Activated CD4-positive, alpha-beta T cell treated with anti-CD3 and anti-CD28 coated beads, Interleukin-10, Interleukin-2, amounts not matched to agents 100 ng/mL and 50 ng/mL, durations not matched to agents 16 hours and 8 hours (primary cell): ENCODE measurements at regions not wholly inside any gene's neighbourhood (a gene's known extent, or its start where the extent isn't known, plus 50 kb on each side); places are given as distances from the start of the nearest gene placed in this dataset.
A peak's percentile ranks its signal among the peaks of the same experiment; 100 is the strongest.

Source experiments
- DNase-seq: peaks from one replicate; pipeline ENCODE4 v3.0.0-alpha.2; 2020

DNA sequence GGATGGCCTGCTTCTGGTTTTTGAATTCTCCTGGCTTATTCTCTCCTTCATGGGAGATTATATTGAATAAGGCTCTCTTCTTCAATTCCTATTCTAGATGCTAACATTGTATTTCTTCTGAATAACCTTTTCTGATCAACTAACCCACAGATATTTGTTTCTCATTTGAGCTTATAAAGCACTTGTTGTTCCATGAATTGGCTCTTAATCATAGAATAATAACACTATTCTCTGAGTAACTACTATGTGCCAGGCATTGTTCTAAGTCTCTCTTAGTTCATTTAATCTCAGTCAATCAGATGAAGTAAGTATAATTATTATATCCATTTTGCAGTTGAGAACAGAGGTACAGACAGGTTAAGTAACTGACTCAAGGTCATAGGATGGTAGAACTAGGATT, 136.3 kb upstream of the MLIP start:
- no peak for DNase-seq

GRCh38 chr6:53975941-53976615, 135.2 kb upstream of the MLIP start:
- no peak for DNase-seq

GRCh38 chr6:53977551-53977950, 133.7 kb upstream of the MLIP start:
- DNase-seq: no peak

DNA sequence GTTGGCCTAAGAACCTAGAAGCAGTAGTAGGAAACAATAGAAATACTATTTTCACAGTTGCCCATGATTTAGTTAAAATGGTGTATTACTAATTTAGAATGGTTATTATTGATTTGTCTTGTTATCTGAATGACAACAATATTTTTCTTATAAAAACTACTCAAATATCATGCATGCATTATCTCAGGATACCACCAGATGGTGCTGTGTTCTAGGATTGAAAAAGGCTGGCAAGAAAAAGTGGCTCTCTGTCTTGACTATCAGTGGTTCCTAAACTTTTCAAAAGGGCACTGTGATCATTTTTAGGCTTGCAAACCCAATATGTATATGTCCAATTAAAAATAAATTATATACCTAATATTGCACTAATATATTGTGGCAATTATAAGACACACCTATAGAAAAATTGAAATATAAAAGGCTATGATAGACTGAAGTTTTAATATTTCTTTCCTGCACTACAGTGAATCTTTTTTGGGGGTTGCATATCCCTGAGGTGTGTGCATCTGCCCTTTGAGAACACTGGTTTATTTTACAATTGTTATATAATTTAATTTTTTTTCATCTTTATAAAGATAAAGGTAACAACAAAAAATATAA, 131.7 kb upstream of the MLIP start:
- DNase-seq: peak; percentile 37

DNA sequence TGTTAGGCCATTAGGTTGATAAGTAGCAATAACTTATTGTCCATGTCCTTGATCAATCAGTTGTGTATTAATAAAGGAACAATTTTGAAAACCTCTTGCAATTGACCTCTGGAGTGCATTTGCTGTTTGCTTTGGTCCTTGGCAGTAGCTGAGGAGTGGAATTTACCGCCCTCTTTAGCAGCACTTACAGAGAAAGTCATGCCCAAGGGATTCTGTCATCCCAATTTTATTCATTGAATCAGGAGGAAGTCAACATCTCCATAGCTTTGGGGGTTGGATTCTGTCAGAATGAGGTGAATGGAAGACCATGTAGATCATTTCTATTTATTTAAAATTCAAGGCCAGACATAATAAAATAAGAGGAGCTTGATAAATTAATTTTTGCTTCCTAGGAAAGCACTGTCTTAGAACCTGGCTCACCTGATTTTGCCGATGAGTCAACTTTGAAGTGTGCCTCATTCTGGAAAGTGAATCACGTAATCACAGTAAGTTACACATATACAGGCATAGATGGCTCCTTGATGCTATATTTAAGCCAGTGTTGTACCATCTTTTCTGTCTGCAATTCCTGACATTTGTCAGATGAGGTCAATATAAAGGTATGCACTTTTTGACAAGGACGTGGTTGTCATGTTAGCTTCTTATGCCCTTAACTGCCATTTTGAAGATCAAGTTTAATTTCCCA, 128.7 kb upstream of the MLIP start:
- DNase-seq: no peak

DNA sequence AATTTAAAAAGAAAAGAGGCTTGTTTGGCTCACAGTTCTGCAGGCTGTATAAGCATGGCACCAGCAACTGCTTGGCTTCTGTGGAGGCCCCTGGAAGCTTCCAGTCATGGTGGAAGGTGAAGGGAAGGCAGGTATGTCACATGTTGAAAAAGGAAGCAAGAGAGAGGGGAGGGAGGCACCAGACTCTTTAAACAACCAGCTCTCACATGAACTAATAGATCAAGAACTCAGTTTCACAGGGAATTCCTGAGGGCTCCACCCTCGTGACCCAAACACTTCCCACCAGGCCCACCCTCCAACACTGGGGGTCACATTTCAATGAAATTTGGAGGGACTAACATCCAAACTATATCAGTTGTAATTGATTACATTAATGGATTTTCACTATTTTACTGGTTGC, 127.9 kb upstream of the MLIP start:
- DNase-seq: no peak

- DNase-seq: no peak
These were observed 127.1 kb upstream of the MLIP start for GRCh38 chr6:53984163-53984562.

- DNase-seq: no peak
These were observed 126.7 kb upstream of the MLIP start for GRCh38 chr6:53984581-53984980.

DNA sequence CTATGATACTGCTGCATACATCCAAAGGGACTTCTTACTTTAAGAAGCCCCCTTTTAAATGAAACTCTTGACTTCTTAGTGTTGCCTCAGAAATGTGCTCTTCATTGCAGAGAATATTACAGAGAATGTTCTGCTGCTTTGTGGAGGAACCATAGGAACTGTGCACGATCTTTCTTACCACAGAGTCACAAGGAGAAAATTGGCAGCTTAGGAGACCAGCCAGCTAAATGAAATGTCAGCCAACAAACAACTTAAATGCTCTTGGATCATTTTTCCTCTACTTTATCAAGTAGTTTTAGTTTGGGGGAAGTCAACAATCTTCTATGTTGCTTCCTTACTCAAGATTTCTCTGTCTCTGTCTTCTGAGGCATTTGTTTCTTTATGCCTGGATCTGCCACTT, 125.9 kb upstream of the MLIP start:
- no peak for DNase-seq

DNA sequence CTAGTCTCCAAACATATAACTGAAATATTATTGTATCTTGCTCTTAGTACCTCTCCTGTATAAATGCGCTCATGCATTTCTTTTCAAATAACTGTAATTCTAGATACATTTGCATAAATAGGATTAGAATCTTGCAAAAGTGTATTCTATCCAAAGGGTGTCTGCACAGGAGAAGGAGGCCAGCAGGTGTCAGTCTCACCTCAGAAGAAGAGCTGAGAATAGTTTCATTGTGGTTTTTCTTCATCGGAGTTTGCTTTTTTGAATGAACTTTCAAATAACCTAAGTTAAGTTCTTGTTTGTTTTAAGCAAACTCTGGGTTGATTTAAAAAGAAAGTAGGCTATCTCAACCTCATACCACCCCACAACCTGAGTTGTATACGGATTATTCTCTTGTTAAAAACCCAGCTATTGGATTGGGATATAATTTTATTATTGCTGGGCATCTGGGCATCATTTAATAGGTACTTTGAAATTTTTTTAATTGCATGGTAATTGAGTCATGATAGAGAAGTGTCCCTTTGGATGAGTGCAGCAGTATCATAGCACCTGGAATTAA, 125.0 kb upstream of the MLIP start:
- peak; percentile 18 for DNase-seq

- DNase-seq: no peak
These were observed 124.3 kb upstream of the MLIP start for GRCh38 chr6:53986721-53987521.

DNA sequence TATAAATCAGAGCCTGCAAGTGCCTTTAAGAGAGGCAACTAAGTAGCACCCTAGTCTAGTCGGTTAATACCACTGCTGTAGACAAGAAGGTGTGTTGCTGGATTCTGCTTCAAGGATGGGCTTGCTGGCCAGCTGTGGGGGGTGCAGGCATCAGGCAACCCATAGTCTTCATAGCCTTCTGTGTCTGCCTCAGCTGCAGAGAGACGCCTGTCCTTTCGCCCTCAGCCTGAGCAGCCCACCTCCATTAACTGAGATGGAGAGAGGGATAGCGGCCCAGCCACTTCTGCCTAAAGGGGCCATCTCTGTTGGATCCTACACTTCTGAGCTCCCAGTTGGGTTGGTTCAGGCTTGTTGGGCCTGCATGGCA, 123.7 kb upstream of the MLIP start:
- DNase-seq: no peak

- no peak for DNase-seq
These were observed 121.7 kb upstream of the MLIP start for GRCh38 chr6:53989504-53989903.

- no peak for DNase-seq
These were observed 118.7 kb upstream of the MLIP start for GRCh38 chr6:53992522-53992921.

DNA sequence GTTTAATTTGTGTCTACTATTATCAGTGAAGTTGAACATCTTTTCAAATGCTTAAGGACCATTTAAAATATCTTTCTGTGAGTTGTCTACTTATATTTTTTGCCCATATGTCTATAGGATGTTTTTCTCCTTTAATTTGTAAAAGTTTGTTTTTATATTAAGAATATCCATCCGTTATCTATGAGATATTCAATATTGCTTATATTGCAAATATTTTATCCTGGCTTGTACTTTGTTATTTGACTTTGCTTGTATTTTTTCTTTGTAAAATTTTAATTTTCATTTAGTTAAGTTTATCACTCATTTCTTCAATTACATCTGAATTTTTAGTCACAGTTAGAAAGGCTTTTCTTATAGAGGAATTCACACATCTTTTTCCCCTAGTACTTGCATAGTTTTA, 117.0 kb upstream of the MLIP start:
- DNase-seq: no peak

DNA sequence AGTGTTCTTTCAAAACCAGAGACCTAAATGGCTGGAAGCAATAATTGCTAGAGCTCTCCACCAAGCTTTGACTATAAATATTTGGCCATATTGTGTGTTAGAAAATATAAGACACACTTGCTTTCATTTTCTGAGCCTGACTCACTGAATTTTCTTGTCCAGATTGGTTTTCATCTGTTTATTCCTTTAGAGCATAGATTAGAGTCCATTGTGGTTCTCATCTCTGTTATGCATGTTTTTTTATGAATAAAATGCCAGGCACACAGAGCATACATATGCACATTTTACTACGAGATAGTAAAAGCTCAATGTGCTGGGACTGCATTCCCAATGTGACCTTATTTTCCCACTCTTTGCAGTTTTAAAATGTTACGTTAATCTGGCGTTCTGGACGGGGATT, 115.3 kb upstream of the MLIP start:
- DNase-seq: no peak

GRCh38 chr6:53998303-53998702, 112.9 kb upstream of the MLIP start:
- DNase-seq: no peak

GRCh38 chr6:53999088-53999755, 112.0 kb upstream of the MLIP start:
- DNase-seq: no peak

- DNase-seq: no peak
These were observed 109.1 kb upstream of the MLIP start for GRCh38 chr6:54002116-54002515.

GRCh38 chr6:54003316-54003715, 107.9 kb upstream of the MLIP start:
- DNase-seq: no peak

DNA sequence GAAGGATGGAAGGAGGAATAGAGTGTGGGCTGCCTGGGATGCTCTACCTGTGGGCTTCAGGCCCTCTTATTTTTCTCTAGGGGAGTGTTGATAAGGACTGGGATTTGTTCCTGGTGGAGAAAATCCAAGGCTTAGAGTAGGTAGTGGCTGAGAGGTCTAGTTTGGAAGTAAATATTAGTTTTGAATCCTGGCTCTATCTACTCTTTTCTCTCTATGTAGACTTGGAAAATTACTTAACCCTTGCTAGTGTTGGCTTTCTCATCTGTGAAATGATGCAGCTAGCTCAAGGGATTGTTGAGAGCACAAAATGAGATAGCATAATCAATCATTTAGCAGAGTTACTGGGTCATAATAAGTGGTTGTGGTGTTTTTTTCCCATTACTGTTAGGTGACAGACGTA, 102.7 kb upstream of the MLIP start:
- DNase-seq: no peak

- no peak for DNase-seq
These were observed 102.1 kb upstream of the MLIP start for GRCh38 chr6:54009052-54009654.
